ENCODE measurements at regions not wholly inside any gene's neighbourhood (a gene's known extent, or its start where the extent isn't known, plus 50 kb on each side); places are given as distances from the start of the nearest gene placed in this dataset.

- TF ChIP-seq EZH2 (IDR thresholded peaks at IDR 0.05; ENCODE audit: borderline replicate concordance, low read depth, low read length, poor library complexity, severe bottlenecking) = no peak
- TF ChIP-seq CTCF (conservative IDR thresholded peaks at IDR 0.05; ENCODE audit: low read depth, low read length) = no peak
Observed at GRCh38 chr12:28993720-28994119, 155.4 kb upstream of the FAR2 start.
